ENCODE measurements at regions not wholly inside any gene's neighbourhood (a gene's known extent, or its start where the extent isn't known, plus 50 kb on each side); places are given as distances from the start of the nearest gene placed in this dataset.

DNA sequence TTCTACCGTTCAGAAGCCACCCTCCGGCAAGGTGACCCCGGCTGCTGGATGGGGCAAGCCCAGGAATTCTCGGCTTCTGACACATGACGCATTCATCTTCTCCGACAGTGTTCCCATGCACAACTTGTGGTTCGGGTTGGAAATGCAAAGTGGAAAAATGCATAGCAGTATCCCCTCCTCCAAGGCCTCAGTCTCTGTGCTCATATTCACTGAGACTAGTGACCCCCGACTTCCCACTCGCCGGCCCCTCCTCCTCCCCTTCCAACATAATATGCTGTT, 70.0 kb upstream of the NTM start:
- TF ChIP-seq, protein P1, sequence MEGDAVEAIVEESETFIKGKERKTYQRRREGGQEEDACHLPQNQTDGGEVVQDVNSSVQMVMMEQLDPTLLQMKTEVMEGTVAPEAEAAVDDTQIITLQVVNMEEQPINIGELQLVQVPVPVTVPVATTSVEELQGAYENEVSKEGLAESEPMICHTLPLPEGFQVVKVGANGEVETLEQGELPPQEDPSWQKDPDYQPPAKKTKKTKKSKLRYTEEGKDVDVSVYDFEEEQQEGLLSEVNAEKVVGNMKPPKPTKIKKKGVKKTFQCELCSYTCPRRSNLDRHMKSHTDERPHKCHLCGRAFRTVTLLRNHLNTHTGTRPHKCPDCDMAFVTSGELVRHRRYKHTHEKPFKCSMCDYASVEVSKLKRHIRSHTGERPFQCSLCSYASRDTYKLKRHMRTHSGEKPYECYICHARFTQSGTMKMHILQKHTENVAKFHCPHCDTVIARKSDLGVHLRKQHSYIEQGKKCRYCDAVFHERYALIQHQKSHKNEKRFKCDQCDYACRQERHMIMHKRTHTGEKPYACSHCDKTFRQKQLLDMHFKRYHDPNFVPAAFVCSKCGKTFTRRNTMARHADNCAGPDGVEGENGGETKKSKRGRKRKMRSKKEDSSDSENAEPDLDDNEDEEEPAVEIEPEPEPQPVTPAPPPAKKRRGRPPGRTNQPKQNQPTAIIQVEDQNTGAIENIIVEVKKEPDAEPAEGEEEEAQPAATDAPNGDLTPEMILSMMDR (IDR thresholded peaks at IDR 0.05), result no peak

DNA sequence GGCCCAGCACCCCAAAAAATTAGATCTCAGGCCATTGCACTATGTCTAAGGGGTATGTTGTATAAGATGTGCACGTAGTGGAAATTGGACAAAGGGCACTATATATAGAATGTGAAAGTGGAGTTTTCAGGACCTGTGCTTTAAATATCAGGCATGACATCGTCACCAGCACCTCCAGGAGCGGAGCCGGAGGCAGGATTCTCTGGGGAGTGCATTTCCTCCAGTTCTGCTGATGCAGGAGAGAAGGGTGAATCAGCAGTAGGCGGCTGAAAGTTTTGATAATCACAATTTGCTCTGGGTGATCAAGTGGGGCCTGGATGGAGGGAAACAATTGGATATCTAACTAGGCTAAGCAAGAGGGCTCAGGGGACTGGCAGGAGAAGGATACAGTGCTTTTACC, 69.1 kb upstream of the NTM start:
- DNase-seq (ENCODE audit: low spot score) (no peak), ATAC-seq (ENCODE audit: low FRiP score) (no peak)
- TF ChIP-seq, protein P1 (IDR thresholded peaks at IDR 0.05), result no peak

More for the DNA sequence above, 70.0 kb upstream of the NTM start:
- no peak for DNase-seq (ENCODE audit: low spot score)
- no peak for ATAC-seq (ENCODE audit: low FRiP score)

DNA sequence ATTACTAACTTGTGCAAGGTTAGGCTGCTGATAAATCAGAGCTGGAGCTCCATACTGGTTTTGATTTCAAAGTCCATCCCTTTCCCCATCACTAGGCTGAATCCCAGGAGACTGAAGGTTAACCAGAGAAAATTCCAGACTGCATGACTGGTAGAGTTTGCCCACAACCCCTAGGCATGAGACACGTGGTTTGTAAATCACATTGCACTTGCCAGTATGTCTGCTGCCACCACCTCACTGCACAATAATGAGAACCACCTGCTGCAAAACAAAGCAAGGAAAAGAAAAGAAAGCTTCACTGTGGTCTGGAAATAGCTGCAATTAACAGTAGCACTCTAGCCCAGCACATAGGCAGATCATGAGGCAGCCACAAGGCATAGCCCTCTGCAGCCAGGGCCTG, 67.6 kb upstream of the NTM start:
- ATAC-seq (ENCODE audit: low FRiP score), result no peak
- no peak for DNase-seq (ENCODE audit: low spot score)
- TF ChIP-seq, protein P1 (IDR thresholded peaks at IDR 0.05), result no peak

DNA sequence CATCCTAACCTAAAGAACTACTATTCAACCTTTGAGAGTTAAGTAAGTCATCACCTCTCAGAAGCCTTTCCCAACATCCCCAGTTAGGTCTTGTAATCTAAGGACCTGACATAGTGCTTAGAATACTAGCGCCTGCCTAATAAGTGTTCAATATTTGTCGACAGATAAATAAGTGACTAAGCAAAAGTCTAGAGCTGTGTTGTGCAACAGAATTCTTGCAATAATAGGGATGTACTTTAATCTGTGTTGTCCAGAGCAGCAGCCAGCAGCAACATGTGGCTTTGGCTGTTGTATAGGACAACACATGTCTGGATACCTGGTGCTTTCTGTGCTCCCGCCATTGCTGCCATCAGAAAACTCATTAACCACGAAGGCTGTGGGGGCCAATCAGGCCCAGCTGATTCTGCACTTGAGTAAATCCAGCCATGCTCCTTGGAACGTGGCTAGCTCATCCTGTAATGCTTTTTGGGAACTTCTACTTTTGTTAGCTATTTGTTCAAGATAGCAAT, 66.8 kb upstream of the NTM start:
- TF ChIP-seq, protein P1 (IDR thresholded peaks at IDR 0.05), result no peak
- no peak for DNase-seq (ENCODE audit: low spot score)
- no peak for ATAC-seq (ENCODE audit: low FRiP score)

DNA sequence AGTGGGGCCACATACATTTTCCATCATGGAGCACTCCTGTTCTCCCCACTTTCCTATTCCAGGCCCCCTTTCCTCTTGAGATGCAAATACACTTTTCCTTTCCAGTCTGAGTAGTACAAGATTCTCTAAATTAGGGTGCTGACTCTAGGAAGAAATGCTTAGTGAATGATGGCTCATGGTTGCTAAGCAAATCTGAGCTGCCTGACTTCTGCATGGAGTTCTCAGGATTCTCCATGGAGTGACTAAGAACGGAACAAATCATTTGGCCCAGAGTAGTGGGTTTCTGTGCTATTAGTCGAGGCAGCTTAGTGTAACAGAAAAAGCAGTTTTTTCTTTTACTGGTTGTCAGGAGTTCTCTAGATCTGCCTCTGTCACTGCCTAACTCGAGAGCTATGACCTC, 65.4 kb upstream of the NTM start:
- no peak for DNase-seq (ENCODE audit: low spot score)
- TF ChIP-seq, protein P1 (IDR thresholded peaks at IDR 0.05), result no peak
- no peak for ATAC-seq (ENCODE audit: low FRiP score)

DNA sequence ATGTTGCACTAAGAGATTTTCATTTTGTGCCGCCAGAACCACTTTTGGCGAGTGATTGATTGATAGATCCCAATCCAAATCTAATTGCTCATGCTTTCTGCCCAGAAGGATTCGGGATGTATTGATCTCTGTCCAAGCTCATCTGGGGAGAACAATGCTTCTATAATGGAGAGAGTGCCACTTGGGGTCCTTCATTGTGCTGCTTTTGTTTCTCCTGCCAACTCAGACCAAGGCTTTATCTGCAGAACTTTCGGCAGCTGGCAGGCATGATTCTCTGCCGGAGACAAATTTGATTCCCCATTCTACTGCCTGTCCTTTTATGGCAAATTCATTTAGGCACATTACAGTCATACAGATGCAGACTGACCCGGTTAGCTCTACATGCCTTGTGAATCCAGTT, 62.9 kb upstream of the NTM start:
- DNase-seq (ENCODE audit: low spot score), result no peak
- TF ChIP-seq, protein P1 (IDR thresholded peaks at IDR 0.05), result no peak
- ATAC-seq (ENCODE audit: low FRiP score), result no peak

DNA sequence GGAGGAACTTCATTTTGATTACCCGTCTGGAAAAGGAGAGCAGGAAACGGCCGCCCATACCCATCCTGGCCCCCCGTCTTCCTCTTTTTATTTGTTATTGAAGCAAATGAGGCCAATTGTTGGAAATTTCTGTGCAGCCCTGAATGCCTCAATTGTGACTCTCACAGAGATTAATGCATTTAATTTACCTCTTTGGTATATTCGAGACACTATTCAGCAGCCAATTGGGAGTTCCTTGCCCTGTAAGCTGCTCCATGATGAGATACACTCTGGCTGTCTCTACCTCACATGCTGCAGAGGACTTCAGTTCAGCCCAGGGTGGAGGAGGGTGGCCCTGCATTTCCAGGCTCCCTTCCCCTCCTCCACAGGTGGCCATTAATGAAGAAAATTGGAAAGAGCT, 60.6 kb upstream of the NTM start:
- ATAC-seq (ENCODE audit: low FRiP score), result no peak
- no peak for DNase-seq (ENCODE audit: low spot score)
- TF ChIP-seq, protein P1 (IDR thresholded peaks at IDR 0.05), result no peak

Data from omental fat pad (tissue), 3 donors.